ENCODE measurements at regions not wholly inside any gene's neighbourhood (a gene's known extent, or its start where the extent isn't known, plus 50 kb on each side); places are given as distances from the start of the nearest gene placed in this dataset.
"Not testable (repeated sequence)": the region's sequence is repeated elsewhere in the genome, so short reads cannot be mapped to it uniquely, and the experiment has no call there.

GRCh38 chr6:142637624-142638351 is 307.2 kb downstream of the HIVEP2 start:
- no peak for DNase-seq

GRCh38 chr6:142642651-142643050 is 302.3 kb downstream of the HIVEP2 start:
- DNase-seq, result no peak

- DNase-seq, result no peak
Observed at GRCh38 chr6:142644866-142645265, 300.1 kb downstream of the HIVEP2 start.

- DNase-seq, result no peak
Observed at GRCh38 chr6:142645663-142646062, 299.3 kb downstream of the HIVEP2 start.

GRCh38 chr6:142647449-142648035 is 297.4 kb downstream of the HIVEP2 start:
- no peak for DNase-seq

- DNase-seq, result no peak
Observed at GRCh38 chr6:142648036-142648451, 296.9 kb downstream of the HIVEP2 start.

GRCh38 chr6:142648526-142648925 is 296.4 kb downstream of the HIVEP2 start:
- DNase-seq, result no peak

GRCh38 chr6:142649438-142650234 is 295.3 kb downstream of the HIVEP2 start:
- DNase-seq, result not testable (repeated sequence)

GRCh38 chr6:142651384-142651783 is 293.6 kb downstream of the HIVEP2 start:
- DNase-seq, result no peak

- DNase-seq, result no peak
Observed at GRCh38 chr6:142653710-142654420, 291.1 kb downstream of the HIVEP2 start.

- DNase-seq, result no peak
Observed at GRCh38 chr6:142659661-142660060, 285.3 kb downstream of the HIVEP2 start.

- DNase-seq, result no peak
Observed at GRCh38 chr6:142665393-142665792, 279.6 kb downstream of the HIVEP2 start.

GRCh38 chr6:142666599-142667185 is 278.3 kb downstream of the HIVEP2 start:
- no peak for DNase-seq

- no peak for DNase-seq
Observed at GRCh38 chr6:142669471-142670351, 275.3 kb downstream of the HIVEP2 start.

GRCh38 chr6:142671791-142672190 is 273.2 kb downstream of the HIVEP2 start:
- no peak for DNase-seq

- no peak for DNase-seq
Observed at GRCh38 chr6:142675517-142675916, 269.5 kb downstream of the HIVEP2 start.

GRCh38 chr6:142676027-142676443 is 268.9 kb downstream of the HIVEP2 start:
- no peak for DNase-seq

GRCh38 chr6:142676647-142677192 is 268.3 kb downstream of the HIVEP2 start:
- no peak for DNase-seq

GRCh38 chr6:142679907-142680700 is 264.9 kb downstream of the HIVEP2 start:
- DNase-seq, result peak; percentile 37 to 50

- DNase-seq, result no peak
Observed at GRCh38 chr6:142681099-142681498, 263.9 kb downstream of the HIVEP2 start.

- no peak for DNase-seq
Observed at GRCh38 chr6:142682985-142683384, 262.0 kb downstream of the HIVEP2 start.

All from activated T-cell treated with anti-CD3 and anti-CD28 coated beads, Interleukin-2, amount 50 U/mL, for 48 hours (primary cell).